ENCODE measurements at regions not wholly inside any gene's neighbourhood (a gene's known extent, or its start where the extent isn't known, plus 50 kb on each side); places are given as distances from the start of the nearest gene placed in this dataset.

GRCh38 chr4:45484740-45485139 is 639.1 kb downstream of the GABRG1 start:
- TF ChIP-seq CTCF (IDR thresholded peaks at IDR 0.05) (no peak), POLR2AphosphoS5 (IDR thresholded peaks at IDR 0.05) (no peak), EP300 (IDR thresholded peaks at IDR 0.05) (no peak), POLR2A (IDR thresholded peaks at IDR 0.05; ENCODE audit: low read depth) (no peak)
